ENCODE measurements at regions not wholly inside any gene's neighbourhood (a gene's known extent, or its start where the extent isn't known, plus 50 kb on each side); places are given as distances from the start of the nearest gene placed in this dataset.

DNA sequence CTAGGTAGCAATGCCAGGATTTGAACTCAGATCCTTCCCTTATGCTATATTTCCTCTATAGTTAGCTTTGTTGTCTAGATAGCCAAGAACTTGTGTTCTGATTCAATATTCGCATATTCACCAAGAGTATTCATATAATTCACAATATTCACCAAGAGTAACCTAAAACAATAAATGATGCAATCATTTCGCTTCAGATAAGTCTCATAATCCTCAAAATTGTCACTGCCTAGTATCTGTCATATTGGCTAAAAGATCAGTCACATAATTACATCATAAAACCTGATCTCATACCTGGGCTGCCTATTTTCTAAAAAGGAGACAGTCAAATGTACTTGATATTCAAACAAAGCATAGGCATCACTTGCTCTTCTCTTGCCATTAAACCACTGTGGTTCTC, 199.7 kb upstream of the CPEB2 start:
- no peak for DNase-seq
- in situ Hi-C loops (cut with HindIII; ENCODE audit: low pct_ligation_motif_present, low pct_unique_long_range_greater_than_20kb, low sequenced_read_pairs): no loop called here

DNA sequence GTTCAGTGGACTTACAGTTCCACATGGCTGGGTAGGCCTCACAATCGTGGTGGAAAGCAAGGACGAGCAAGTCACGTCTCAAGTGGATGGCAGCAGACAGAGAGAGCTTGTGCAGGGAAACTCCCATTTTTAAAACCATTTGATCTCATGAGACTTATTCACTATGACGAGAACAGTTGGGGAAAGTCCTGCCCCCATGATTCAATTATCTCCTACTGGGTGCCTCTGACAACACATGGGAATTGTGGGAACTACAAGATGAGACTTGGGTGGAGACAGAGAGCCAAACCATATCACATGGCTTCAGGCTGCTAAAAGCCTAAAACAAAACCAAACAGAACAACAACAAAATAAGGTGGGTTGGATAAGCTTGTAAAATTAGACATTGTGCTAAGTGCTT, 194.4 kb upstream of the CPEB2 start:
- no peak for DNase-seq
- in situ Hi-C loops (cut with HindIII; ENCODE audit: low pct_ligation_motif_present, low pct_unique_long_range_greater_than_20kb, low sequenced_read_pairs): no loop called here

DNA sequence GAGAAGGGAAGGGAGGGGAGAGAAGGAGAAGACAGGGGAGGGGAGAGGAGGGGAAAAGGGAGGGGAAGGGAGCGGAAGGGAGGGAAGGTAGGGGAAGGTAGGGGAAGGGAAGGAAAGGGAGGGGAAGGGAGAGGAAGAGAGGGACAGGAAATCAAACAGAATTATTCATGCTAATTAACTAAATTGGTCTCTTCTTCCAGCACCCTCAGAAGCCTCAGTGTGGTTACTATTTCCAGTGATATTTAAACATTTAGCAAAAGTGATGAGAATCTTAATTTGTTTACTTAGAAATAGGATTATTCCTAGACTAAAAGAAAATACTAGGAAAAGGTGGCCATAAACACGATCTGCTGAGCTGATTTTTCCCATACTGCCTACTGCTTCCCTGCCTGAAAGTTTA, 193.1 kb upstream of the CPEB2 start:
- DNase-seq: no peak
- in situ Hi-C loops (cut with HindIII; ENCODE audit: low pct_ligation_motif_present, low pct_unique_long_range_greater_than_20kb, low sequenced_read_pairs): no loop called here

DNA sequence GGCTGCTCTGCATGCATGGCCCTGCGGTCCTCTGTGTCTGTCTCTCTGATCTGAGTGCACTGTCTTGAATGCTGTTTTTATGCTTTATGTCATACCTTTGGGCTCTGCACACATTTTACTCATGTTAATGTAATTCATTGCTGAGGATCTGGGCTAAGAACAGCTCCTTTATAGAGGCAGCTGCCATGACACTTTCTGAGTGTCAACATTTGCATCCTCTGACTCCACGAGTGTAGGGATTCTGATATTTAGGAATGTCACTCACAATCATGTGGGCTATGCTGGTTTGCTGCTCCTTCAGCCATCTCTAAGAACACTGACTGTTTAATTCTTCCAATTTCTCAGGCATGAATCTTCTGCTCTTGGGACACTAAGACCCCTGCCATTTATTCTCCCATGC, 192.2 kb upstream of the CPEB2 start:
- no peak for DNase-seq
- in situ Hi-C loops (cut with HindIII; ENCODE audit: low pct_ligation_motif_present, low pct_unique_long_range_greater_than_20kb, low sequenced_read_pairs): no loop called here

DNA sequence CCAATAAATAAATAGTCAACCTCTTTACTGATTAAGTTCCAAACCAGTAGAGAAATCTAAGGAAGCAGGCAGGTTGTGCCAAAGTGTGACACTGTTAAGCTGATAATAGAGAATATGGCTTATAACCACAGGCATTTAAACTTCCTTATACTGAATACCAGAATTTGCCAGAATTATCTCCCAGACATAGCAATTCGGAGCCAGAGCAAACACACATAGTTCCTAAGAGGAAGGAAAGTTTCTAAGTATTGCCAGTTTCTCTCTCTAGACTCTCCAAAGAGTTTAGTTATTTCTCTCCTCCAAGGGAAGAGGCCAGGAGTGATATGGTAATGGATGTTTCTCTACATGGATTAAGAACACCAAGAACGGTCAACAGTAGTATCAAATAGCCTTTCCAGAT, 191.7 kb upstream of the CPEB2 start:
- in situ Hi-C loops (cut with HindIII; ENCODE audit: low pct_ligation_motif_present, low pct_unique_long_range_greater_than_20kb, low sequenced_read_pairs): no loop called here
- no peak for DNase-seq

GRCh38 chr4:14812101-14812500, 190.2 kb upstream of the CPEB2 start:
- in situ Hi-C loops (cut with HindIII; ENCODE audit: low pct_ligation_motif_present, low pct_unique_long_range_greater_than_20kb, low sequenced_read_pairs): no loop called here
- no peak for DNase-seq

- in situ Hi-C loops (cut with HindIII; ENCODE audit: low pct_ligation_motif_present, low pct_unique_long_range_greater_than_20kb, low sequenced_read_pairs): no loop called here
- DNase-seq: no peak
These were observed 185.5 kb upstream of the CPEB2 start for GRCh38 chr4:14816623-14817261.

GRCh38 chr4:14824189-14824588, 178.1 kb upstream of the CPEB2 start:
- in situ Hi-C loops (cut with HindIII; ENCODE audit: low pct_ligation_motif_present, low pct_unique_long_range_greater_than_20kb, low sequenced_read_pairs): no loop called here
- no peak for DNase-seq

DNA sequence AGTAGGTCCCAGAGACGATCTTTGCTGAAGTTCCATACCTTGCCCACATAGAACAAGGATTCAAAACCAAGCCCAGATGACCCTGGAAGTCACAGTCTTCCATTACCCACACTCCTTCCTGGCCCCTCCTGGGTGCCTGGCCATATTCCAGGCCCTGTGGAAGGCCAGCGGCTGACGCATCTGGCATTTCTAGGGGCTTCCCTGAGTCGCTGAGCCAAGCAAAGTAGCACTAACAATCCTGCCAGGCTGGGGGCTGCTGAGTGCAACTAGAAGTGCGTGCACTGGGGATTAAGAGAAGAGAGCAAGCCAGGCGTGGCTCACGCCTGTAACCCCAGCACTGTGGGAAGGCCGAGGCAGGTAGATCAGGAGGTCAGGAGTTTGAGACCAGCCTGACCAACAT, 175.2 kb upstream of the CPEB2 start:
- no peak for DNase-seq
- in situ Hi-C loops (cut with HindIII; ENCODE audit: low pct_ligation_motif_present, low pct_unique_long_range_greater_than_20kb, low sequenced_read_pairs): no loop called here

DNA sequence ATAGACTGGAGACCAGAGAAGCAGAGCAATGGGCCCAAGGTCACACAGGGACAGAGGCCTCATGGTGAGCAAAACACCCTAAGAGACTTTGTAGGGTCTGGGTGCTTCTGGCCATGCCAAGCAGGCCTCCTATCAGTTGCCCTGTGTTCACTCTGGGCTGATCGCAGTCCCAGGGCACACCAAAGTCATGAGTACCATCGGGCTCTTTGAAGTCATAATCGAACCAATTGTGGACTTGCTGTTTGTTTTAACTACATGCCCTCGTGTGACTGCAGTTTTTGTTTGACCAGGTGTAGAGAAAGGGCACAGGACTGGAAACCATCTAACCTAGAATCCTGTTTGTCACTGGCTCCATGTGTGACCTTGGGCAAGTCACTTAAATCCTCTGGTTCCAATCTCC, 172.5 kb upstream of the CPEB2 start:
- DNase-seq: no peak
- in situ Hi-C loops (cut with HindIII; ENCODE audit: low pct_ligation_motif_present, low pct_unique_long_range_greater_than_20kb, low sequenced_read_pairs): no loop called here

DNA sequence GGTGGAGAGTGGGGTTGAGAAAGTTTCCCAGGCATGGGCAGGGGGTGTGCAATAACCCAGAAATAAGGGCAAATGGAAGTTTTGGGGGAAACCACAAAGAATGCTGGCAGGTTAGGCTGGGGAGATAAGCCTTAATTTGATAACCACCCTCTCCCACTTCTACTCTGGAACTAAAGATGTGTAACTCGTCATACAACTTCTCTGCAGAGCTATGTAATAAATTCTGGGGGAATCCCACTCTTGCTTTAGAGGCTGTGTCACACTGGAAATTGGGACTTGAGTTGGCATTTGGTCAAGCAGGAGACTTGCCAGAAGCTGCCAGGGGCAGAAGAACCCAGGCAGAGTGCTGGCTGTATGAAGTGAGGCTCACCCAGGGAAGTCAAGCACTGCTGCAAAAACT, 170.9 kb upstream of the CPEB2 start:
- in situ Hi-C loops (cut with HindIII; ENCODE audit: low pct_ligation_motif_present, low pct_unique_long_range_greater_than_20kb, low sequenced_read_pairs): no loop called here
- no peak for DNase-seq

GRCh38 chr4:14833053-14833452, 169.2 kb upstream of the CPEB2 start:
- DNase-seq: no peak
- in situ Hi-C loops (cut with HindIII; ENCODE audit: low pct_ligation_motif_present, low pct_unique_long_range_greater_than_20kb, low sequenced_read_pairs): no loop called here

DNA sequence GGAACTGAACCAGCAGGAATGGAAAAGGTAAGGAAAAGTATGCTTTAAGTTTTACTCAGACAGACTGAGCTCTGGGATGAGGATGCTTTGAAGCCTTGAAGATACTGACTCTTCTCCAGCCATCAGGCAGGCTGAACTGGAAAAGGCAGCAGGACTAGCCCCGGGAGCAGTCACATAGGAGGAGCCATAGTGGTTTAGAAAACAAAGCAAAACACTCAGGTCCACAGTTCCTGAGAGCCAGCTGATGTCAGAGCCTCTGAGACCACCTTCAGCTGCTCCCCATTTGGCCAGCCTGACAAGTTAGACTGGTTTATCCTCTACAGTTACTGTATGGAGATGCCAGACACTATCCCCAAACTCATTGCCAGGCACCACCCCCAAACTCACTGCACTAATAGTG, 167.9 kb upstream of the CPEB2 start:
- DNase-seq: no peak
- in situ Hi-C loops (cut with HindIII; ENCODE audit: low pct_ligation_motif_present, low pct_unique_long_range_greater_than_20kb, low sequenced_read_pairs): no loop called here

DNA sequence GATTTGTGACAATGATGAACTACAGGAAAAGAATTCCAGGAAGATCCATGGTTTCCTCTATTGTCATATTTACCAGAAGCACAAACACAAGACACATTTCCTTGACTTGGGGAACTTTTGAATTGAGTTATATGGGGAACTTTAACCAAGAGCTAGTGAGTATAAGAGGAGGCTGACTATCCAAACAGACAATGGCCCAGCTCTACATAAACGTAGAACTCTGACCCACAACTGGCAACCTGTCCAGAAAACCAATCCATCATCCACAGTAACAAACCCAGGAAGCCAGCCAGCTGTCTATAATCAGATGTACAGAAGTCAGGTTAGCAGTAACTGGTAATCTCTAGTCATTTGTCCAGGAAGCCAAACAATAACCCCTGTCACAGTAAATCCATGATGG, 167.0 kb upstream of the CPEB2 start:
- in situ Hi-C loops (cut with HindIII; ENCODE audit: low pct_ligation_motif_present, low pct_unique_long_range_greater_than_20kb, low sequenced_read_pairs): no loop called here
- no peak for DNase-seq

- no peak for DNase-seq
- in situ Hi-C loops (cut with HindIII; ENCODE audit: low pct_ligation_motif_present, low pct_unique_long_range_greater_than_20kb, low sequenced_read_pairs): no loop called here
These were observed 166.4 kb upstream of the CPEB2 start for GRCh38 chr4:14835708-14836425.

DNA sequence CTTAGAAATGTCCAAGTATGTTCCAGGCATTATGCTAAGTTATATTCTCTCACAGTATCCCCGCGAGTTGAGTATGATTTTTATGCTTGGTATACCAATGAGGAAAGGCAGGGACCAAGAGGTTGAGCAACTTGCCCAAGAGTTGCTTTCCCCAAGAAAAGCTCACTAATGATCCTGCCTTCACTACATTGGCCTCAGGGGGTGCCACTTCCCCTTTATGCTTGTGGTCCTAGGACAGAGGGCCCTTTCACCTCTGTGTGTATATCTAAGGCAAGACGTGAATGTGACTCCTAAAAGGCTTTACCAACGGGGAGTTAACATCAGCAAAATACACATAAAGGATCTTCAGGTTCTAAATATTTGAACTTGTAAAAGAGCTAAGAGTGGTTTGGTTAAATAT, 164.4 kb upstream of the CPEB2 start:
- in situ Hi-C loops (cut with HindIII; ENCODE audit: low pct_ligation_motif_present, low pct_unique_long_range_greater_than_20kb, low sequenced_read_pairs): no loop called here
- no peak for DNase-seq

DNA sequence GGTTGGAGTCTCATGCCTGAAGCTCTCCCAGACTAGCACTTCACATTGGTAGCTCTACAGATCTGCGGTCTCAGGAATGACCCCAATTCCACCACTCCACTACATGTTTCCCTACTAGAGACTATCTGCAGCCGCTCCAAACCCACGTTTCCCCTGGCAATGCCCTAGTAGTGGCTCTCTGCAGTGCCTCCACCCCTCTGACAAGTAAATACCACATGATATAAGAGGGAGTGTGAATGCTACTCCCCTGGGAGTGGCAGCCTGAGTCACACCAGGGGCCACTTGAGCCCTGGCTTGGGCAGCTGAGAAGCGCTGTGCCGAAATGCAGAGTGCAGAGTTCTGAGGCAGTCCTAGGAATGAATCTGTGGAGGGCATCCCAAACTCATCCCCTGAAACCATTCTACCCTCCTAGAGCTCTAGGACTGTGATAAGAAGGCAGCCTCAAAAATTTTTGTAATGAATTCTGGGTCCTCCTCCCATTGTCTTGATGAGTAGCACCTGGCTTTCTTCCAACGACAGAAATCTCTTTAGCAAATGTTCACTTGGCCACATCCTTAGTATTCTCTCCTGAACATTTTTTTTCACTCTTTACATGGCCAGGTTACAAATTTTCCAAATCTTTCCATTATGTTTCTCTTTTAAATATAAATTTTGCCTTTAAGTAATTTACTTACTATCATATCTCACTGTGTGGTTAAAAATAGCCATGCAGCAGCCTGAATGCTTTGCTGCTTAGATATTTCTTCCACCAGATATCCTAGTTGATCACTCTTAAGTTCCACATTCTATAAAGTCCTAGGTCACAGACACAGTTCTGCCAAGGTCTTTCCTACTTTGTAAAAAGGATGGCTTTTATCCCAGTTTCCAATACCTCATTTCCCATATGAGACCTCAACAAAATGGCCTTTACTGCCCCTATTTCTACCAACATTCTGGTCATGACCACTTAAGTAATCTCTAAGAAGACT, 160.2 kb upstream of the CPEB2 start:
- in situ Hi-C loops (cut with HindIII; ENCODE audit: low pct_ligation_motif_present, low pct_unique_long_range_greater_than_20kb, low sequenced_read_pairs): no loop called here
- no peak for DNase-seq

- in situ Hi-C loops (cut with HindIII; ENCODE audit: low pct_ligation_motif_present, low pct_unique_long_range_greater_than_20kb, low sequenced_read_pairs): no loop called here
- DNase-seq: no peak
These were observed 159.2 kb upstream of the CPEB2 start for GRCh38 chr4:14842964-14843630.

DNA sequence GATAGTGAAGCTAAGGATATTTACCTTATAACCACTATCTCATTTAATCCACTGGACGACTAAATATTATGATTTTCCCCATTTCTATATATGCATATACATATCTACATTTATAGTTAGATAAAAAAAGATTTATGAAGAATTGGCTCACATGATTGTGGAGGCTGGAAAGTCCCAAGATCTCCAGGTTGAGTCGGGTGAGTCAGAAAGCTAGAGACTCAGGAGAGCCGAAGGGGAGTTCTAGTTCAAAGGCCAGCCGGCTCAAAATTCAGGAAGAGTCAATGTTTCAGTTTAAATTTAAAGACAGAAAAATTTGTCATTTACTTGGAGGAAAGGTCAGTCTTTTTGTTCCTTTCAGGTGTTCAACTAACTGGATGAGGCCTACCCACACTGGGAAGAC, 158.2 kb upstream of the CPEB2 start:
- in situ Hi-C loops (cut with HindIII; ENCODE audit: low pct_ligation_motif_present, low pct_unique_long_range_greater_than_20kb, low sequenced_read_pairs): no loop called here
- no peak for DNase-seq

Measured in ACHN (cell line).